GM19351 (cell line): ENCODE measurements at regions not wholly inside any gene's neighbourhood (a gene's known extent, or its start where the extent isn't known, plus 50 kb on each side); places are given as distances from the start of the nearest gene placed in this dataset.

ENCODE experiments used
- ATAC-seq: cut with Tn5 transposase; IDR thresholded peaks from one replicate; pipeline ENCODE4 v1.9.1; 2021; ENCODE audit warnings: mild to moderate bottlenecking, moderate library complexity; ENCODE audit not compliant: unreplicated experiment

GRCh38 chr3:117774130-117774529 is 1064.6 kb downstream of the TUSC7 start:
- ATAC-seq: no peak

DNA sequence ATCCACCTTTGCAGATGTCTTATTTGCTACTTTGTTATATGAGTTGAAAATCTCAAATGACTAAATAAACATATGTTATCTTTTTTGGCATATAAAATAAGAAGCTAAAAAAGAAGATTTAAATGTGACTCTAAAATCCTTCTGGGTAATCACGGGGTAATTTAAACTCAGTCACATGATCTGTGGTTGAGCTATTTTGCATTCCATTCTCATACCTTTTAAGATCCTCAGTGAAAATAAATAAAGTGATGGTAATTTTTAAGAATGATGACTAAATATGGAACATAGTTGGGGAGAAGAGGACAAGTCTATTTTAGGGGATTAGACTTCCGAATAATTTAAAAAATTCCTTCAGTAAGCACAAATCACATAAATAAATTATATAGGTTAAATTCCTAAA is 1076.8 kb downstream of the TUSC7 start:
- ATAC-seq: no peak

DNA sequence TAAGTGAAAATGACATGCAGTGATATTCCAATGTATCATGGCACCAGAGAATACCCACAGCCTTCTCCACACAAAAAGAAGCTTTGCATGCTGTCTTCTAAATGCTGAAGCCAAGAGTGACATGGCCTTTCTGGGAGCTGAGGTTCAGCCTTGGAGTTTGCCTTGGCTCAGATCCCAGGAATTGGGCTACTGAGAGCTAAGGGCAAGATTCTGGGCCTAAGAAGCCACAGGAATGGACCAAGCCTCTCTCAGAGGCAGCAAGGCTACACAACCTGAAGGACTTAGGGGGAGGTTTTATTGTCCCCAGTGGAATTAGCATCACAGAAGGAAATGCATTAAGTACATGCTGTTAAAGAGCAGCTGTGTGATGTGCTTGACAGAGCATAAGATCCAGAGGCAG is 1078.5 kb downstream of the TUSC7 start:
- ATAC-seq: no peak

DNA sequence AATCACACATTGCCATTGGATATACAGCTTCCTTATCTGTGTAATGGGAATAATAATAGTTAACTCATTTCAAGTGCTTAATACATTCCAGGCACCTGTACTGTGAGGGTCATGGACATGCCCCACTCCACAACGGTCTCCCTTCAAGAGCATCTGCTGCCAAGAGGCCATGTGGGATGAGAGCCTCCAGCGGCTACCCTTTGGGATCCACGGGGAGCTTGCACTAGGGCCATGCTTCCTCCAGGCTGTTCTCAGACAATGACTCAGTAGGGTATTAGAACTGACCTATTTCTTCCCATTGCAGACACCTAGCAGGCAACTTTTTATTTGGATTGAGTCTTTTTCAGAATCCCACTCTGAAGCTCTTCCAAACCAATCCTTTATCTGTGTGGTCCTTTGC is 1078.9 kb downstream of the TUSC7 start:
- no peak for ATAC-seq

- no peak for ATAC-seq
These were observed 1080.8 kb downstream of the TUSC7 start for GRCh38 chr3:117790235-117790987.

DNA sequence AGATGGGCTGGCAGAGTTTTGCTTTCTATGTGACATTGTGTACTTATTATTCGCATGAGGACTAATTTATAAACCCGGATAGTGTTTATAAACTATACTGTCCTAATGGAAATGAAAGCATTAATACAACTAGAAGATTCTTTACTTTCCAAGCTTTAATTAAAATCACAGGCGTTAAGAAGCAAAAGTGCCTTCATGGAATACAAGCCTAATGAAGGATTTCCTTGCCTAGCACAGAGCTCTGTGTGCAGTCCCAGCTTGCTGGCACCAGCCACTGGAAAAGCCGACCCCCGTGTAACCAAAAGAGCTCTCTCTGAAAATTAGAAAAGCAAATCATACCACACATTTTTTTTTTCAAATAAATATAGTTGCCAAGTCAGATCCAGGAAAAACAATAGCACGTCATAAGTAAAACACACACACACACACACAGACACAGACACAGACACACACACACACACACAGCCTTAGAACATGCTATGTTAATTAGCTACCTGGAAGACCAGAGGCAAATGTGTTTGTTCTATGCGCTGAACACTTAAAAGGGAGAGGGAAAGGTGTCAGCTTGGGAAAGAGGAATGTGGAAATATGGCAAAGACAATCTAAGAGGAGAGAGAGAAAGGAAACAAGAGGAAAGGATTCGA is 1084.2 kb downstream of the TUSC7 start:
- no peak for ATAC-seq

DNA sequence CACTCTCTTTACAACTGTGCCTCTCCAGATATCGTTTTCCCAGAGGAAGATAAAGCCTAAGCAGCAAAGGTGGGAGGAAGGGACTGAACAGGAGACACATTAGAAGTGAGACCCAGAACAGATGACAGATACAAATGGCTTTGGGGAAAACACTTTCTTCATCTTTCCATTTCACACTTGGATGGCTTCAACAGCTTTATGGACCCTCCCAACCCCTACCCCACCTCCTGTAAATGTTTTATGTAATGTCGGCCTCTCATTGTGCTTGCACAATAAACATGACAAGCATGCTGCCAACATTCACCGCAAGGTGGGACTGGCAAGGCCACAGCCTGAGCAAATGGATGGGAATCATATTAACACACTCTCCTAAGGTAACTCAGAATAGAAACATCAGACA is 1088.6 kb downstream of the TUSC7 start:
- no peak for ATAC-seq

DNA sequence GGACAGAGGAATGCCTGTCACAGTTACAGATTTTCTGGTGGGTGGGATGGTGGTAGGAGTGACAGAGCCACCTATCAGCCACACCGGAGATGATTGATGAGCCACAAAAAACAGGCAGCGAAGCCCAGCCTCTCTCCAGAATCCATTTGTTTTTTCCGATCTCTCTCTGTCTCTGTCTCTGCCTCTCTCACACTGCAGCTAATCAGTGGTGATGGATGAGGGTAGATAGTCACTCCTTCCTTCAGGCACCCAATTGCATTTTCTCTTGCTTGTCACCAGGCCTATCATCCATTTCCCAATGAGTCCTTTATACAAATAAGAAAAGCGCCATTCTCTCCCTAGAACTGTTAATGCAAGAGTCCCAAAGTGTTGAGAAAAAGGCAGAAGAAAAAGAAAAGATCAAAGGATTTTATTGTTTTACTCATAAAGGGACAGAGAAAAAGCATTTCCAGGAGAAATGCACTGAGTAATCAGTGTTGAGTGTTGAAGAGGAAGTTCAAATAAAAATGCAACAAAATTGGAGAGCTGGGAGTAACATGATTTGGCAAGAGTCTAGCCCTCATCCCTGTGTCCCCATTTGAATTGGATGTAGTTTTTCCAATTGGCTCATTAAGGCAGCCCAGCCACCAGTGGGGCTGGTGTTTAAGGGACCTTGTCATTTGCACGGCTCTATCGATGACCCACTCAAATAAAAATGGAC is 1089.3 kb downstream of the TUSC7 start:
- ATAC-seq: no peak

- ATAC-seq: no peak
These were observed 1089.8 kb downstream of the TUSC7 start for GRCh38 chr3:117799387-117799735.

GRCh38 chr3:117801912-117802239 is 1092.3 kb downstream of the TUSC7 start:
- ATAC-seq: no peak

DNA sequence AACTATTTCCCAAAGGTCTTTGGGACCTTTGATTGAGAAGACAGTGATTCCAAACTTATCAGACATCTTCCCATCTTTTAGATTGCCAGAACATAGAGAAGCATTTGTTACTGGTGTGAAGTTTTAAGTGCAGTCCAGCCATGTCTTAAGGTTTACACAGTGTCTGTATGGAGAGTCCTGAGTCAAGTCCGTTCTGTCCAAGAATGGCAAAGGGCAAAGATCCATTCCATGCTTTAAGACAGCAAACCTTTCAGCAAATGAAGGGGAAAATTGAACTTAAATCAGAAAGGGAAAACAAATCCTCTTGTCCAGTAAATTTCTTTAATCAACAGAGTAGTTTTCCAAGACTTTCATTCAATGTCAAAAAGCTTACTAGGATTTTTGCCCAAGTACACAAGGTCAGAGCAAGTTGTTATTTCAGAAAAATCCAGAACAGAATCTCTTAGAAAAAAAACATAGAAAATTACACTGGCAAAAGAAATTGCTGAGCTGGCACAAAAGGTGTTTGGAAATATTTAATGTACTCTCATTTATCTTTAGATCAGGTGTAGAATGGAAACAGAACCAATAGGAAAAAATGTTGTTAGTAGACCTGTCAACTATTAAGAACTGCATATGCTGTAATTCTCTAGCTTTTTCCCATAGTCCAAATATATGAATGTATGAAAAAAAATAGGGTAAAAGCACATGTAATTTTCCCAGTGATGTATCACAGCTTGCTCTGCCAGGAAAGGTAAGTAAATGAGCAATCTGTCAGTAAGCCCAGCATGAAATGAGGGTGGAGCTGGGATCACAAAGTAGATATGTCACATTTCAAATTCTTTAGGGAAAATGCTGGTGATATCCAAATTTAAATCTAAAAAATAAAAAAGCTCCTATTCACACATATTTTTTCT is 1099.9 kb downstream of the TUSC7 start:
- ATAC-seq: no peak

DNA sequence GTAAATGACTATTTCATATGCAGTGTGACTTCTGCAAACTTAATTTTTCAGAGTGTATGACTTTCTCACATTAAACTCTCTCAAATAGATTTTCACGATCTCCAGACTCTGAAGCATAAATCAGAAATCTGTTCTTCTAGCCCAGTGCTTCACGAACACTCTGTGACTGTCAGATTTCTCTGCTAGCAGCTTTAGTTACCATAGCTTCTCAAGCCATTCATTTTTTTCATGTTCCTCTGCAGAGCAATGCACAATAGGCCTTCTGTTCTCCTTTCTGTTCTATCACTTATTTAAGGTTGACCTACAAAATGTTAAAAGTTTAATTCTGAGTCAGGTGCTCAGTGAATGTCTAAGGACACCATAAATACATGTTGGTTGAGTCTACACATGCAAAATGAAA is 1102.2 kb downstream of the TUSC7 start:
- no peak for ATAC-seq

GRCh38 chr3:117814975-117815374 is 1105.4 kb downstream of the TUSC7 start:
- ATAC-seq: no peak

DNA sequence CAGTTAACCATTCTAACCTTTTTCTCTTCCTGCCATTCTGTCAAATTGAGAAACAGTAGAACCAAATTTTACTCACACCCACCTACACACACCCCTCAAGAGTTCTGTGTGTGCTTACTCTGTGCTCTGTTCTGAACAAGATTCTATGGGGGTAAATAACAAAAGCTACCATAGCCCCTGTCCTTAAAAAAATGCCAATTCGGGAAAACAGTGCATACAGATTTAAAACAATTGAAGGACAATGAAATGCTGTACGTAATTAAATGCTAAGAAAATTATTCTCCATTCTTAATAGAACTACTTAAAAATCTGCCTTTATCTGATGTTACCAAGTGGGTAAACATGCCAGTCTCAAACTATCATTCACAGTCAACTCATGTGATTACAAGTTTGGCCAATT is 1107.5 kb downstream of the TUSC7 start:
- ATAC-seq: no peak

- no peak for ATAC-seq
These were observed 1109.0 kb downstream of the TUSC7 start for GRCh38 chr3:117818592-117818991.

DNA sequence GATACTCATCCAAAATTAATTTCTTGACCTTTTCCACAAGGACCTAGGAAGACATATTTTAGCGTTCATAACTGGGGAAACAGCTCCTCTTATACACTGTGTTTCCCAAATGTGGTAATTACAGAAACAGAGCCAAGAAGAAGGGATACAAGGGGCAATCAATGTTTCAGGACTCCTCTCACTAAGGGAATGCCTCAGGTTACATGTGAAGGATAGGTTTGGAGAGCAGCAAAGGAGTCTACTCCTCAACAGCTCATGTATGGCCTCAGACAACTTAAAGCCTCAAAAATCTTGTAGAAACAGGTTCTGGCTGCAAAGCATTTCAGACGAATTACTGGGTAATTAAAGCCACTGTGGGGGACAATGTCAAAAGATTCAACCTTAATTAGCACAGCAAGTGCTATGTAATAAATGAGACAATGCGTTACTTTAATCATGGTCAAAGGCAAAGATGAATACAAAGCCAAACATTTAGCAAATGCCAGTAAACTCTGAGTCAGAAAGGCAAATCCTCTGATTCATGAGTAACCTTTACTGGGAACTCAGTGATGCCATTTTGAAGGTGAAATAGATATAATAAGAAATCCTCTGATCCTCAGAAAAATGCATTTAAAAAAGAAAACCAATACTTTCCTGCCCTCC is 1111.2 kb downstream of the TUSC7 start:
- ATAC-seq: no peak

DNA sequence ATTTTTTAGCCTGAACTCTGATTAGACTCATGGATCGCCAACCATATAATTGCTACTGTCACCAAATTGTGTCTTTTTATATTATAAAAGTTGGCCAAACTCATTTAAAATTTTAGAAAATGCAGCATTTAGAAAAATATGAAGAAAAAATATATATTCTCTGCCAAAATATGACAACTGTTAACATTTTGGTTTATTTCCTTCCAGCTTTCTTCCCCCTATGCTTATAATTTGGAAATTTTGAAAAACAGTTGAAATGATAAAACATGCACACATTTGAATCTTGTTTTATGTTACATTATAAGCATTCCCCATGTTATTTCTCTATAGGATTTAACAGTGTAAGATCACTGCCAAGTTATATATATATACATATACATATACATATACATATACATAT is 1112.8 kb downstream of the TUSC7 start:
- no peak for ATAC-seq

- ATAC-seq: no peak
These were observed 1126.7 kb downstream of the TUSC7 start for GRCh38 chr3:117836296-117836695.

- no peak for ATAC-seq
These were observed 1127.8 kb downstream of the TUSC7 start for GRCh38 chr3:117837391-117837790.

GRCh38 chr3:117842086-117842485 is 1132.5 kb downstream of the TUSC7 start:
- no peak for ATAC-seq

GRCh38 chr3:117843356-117843755 is 1133.8 kb downstream of the TUSC7 start:
- no peak for ATAC-seq
